GM18505 (cell line): ENCODE measurements at regions not wholly inside any gene's neighbourhood (a gene's known extent, or its start where the extent isn't known, plus 50 kb on each side); places are given as distances from the start of the nearest gene placed in this dataset.

Source experiments
- ATAC-seq: cut with Tn5 transposase; IDR thresholded peaks from one replicate; pipeline ENCODE4 v1.9.1; 2021; ENCODE audit not compliant: unreplicated experiment
- POLR2A ChIP-seq: IDR thresholded peaks from 4 replicates; pipeline ENCODE4 v1.6.1; 2011; ENCODE audit warnings: borderline replicate concordance; ENCODE audit not compliant: insufficient read depth, insufficient read length; ENCODE audit errors: extremely low read depth

DNA sequence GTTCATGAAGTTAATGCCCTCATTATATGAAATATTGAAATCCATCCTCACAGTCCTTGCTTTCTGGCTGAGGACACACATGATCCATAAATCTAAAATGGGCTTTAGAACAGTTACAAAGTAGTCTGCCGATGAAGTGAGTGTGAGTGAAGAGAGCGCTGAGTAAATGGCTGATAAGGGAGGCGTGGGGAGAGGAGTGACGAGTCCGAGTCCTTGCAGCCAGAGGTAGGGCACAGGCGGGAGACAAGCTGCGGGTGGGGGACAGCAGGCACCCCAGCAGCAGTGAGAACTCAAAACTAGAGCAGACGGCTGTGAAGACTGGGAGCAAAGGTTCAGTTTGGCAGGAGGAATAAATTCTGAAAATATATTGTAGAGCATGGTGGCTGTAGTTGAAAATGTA, 140.1 kb upstream of the ATP2B1 start:
- TF ChIP-seq POLR2A = no peak
- no peak for ATAC-seq

DNA sequence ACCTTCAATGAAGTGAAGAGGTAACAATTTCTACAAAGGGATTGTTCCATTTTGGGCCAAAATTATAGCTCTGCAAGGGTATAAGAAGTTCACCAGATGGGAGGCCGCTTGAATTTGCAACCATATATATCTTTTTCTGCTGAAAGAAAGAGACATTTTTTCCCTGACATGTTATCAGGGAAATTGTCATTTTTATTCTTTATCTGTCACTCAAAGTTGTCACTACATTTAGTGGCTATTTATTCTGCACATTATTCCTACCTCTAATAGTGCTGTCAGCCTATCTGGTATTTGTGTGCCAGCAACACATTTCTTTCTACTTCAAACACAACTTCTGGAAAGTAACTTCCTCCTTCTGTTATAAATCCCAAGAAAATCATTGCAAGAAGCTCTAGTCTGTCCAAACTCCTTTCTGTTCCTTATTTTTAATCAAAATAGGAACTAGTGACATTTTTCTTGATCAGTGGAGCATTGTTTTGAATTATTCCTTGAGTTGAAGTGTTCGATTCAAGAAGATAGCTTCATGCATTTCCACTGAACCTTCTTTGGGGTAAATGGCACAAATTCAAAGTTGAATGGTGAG, 137.9 kb upstream of the ATP2B1 start:
- no peak for TF ChIP-seq POLR2A
- no peak for ATAC-seq

DNA sequence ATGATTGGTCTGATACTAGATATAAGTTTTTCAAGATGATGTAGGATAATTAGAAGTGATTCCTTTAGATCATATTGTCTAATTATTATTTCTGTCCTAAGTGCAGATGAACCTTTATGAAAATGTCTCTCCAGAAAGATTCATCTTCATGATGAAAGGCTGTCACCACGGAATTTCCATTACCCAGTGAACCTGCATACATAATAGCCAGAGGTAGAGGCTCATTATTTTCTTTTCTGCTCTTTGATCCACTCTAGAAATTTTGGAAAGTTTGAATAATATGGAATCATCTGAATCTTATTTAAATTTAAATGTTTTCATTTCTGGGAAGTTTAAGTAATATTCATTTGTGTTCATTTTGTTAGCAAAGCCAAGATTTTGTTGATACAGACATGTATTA, 137.1 kb upstream of the ATP2B1 start:
- TF ChIP-seq POLR2A = no peak
- no peak for ATAC-seq

DNA sequence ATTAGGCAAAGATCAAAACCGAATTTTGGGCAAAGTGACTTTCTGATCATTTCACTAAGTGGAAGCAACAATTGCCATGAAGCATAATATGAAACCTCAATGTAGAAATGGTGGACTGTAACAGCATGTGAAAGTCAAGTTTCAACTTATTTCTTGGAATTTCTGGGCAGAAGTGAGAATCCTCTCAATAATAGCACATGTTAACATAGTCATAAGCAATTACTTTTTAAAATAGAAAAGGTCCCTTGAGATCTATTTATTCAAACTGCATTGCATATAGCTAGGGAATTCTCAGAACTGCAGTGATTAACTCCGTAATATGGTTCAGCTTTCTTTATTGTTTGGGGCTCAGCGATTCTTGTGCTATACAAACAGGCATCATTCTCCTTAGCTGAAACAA, 136.7 kb upstream of the ATP2B1 start:
- TF ChIP-seq POLR2A = no peak
- no peak for ATAC-seq

DNA sequence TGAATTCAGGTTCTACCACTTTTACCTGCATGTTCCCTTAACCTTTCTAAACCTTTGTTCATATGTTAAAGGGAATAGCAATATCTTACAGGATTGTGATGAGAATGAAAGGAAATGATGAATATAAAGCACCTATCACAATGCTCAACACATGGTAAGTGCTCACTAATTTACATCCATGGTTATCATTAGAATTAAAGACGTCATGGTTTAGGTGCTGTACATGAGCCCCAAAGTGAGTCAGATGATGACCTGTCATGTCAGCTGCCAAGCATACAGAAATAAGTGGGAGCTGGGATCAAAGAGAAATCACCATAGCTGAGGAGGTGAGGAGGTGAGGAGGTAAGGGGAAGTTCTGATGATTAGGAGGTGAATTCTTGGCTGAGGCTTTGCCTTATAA, 135.9 kb upstream of the ATP2B1 start:
- no peak for TF ChIP-seq POLR2A
- no peak for ATAC-seq

DNA sequence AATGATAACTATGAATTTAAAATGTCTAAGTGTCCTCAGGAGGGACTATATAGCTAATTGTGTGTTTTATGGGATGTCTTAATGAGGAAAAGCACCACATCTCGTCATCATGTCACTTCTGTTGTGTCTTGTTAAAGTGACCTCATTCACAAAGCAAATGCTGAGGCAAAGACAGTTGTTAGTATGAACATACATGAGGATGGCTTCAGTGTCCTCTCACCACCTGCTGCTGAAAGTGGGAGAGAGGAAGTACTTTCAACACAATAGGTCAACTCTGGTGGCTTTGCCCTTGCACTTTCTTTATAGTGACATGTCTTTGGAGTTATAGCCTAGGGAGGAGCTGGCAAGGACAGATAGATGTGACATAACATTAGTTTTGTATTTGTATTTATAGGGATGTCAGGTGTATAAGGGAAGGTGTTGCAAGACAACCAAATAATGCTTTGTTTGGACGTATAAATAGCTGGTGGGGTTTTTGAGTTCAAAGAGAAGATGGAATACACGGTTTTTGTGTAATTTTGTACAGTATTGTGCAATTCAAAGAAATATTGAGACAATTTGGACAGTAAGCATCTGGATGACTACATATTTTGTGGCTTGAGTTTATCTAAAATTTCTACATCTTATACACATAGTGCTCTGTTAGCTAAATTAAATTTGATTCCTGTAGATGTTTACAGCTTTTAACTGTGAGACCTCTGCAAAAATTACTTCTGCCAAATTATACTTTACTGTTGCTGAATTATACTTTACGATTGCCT, 131.7 kb upstream of the ATP2B1 start:
- no peak for TF ChIP-seq POLR2A
- no peak for ATAC-seq

DNA sequence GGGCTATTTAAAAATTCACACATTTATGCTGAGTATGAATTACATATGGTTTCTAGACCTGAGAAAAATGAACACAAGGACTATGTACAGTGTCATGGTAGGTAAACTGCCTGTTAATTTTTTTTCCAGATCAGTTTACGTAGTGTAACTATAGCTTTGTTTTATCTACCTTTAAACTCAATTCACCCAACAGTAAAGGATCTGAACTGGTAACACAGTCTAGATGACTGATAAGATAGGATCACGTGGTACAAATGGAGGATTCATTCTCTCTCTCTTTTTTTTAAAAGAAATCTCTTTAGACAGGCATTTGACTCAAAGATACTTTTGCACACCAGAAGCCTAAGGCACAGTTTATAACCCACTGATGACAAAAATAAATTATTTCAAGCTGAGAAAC, 130.8 kb upstream of the ATP2B1 start:
- no peak for ATAC-seq
- TF ChIP-seq POLR2A = no peak

DNA sequence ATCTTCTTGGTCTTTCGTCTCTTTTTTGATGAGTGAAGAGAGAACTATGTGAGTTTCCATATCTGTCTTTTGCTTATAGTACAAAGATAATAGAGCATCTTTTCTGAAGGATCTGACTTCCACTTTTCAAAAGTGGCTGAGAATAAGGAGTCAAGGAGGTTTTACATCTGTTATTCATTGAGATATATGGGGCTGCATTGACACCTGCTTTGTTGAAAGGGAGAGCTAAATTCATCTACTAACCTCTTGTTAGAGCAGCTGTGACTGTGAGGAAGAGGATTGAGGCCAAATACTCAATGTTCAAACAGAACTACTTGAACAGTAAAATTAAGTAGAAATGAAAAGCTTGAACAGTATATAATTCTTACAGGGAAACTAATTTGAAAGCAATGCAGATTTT, 130.2 kb upstream of the ATP2B1 start:
- ATAC-seq = no peak
- no peak for TF ChIP-seq POLR2A

DNA sequence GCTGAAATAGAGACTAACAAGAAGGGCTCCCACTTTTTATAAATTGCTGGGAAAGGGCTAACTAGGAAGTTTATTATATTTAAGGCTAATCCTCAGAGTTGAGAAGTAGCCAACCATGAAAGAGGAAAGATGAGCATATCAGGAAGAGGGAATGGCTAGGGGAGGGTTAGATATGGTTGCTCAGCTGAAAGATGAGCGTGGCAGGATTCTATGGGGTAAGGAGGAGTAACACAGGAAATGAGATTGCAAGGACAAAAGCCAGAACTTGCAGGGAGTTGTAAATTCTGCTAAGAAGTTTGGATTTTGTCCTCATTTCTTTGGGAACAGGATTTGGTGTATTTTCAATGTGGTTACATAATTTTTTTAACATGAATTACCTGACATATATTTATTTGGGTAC, 127.4 kb upstream of the ATP2B1 start:
- no peak for ATAC-seq
- TF ChIP-seq POLR2A = no peak

DNA sequence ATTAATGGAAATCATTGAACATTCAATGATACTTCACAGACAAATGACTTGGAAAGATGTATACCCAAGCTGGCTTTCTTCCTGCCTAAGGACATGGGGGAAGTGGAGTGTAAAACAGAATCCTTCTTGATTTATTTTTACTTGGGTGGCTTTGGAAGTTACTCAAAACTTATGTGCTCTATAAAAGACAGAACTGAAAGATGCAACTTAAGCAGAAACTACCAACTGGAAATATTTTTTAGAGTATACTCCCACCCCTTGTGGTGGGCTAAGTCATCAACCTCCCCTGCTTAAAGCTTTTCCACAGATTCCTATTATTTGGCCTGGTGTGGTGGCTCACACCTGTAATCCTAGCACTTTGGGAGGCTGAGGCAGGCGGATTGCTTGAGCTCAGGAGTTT, 126.0 kb upstream of the ATP2B1 start:
- no peak for ATAC-seq
- TF ChIP-seq POLR2A = no peak

DNA sequence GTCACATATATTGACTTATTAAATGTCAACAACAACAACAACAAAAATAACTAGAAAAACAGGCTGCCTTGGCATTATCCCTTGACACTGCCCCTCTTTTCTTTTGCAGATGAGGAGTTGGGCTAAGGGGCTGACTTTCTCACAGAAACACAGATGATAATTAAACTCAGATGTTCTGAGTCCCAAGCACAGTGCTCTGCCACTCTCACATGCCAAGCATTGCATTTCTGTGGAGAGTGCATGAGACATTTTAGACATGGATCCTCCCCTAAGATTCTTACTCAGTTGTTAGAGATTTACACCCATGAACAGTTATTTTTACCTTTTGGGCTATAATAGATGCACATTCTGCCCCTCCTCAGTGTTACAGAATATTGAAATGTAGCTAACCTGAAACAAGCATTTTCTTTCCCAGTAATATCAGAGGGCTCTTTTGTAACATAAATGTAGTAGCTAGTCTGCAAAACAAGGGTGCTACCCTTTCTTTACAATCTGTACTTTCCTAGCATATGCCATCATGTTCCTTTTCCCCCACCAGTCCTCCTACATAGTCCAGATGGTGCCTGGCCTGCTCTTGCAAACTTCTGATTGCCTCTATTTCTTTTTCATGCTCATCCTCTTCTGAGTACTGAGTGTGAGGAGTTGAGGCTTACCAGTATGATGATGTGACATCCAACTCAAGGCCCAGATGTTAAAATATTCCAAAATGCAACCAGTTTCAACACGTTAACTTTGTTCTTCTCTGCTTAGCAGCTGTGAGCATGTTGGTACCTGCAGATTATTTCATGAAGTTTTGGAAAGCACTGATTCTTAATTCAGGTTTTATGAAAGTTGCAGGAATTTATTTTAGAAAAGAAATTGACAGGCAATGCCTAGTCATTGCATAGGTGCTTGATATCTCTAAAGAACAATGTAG, 125.0 kb upstream of the ATP2B1 start:
- TF ChIP-seq POLR2A = no peak

DNA sequence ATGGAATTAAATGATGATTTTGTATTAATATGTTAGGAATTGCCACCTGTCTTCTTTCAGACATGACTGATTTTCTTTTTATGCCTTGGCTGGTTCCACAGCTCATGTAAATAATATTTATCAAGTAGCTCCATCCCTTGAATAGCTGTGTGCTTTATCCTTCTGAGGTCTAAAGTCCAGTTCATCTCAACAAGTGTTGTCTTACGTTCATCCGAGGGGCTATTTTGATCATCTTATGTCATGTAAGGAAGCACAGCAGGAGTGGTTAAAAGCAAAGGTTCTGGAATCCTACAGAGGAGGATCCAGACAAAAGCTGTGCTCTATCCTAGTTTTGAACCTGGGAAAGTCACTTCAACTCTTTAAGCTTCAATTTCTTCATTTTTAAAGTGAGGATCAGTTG, 123.7 kb upstream of the ATP2B1 start:
- no peak for TF ChIP-seq POLR2A
- ATAC-seq = no peak

More for the DNA sequence above, 125.0 kb upstream of the ATP2B1 start:
- no peak for ATAC-seq

DNA sequence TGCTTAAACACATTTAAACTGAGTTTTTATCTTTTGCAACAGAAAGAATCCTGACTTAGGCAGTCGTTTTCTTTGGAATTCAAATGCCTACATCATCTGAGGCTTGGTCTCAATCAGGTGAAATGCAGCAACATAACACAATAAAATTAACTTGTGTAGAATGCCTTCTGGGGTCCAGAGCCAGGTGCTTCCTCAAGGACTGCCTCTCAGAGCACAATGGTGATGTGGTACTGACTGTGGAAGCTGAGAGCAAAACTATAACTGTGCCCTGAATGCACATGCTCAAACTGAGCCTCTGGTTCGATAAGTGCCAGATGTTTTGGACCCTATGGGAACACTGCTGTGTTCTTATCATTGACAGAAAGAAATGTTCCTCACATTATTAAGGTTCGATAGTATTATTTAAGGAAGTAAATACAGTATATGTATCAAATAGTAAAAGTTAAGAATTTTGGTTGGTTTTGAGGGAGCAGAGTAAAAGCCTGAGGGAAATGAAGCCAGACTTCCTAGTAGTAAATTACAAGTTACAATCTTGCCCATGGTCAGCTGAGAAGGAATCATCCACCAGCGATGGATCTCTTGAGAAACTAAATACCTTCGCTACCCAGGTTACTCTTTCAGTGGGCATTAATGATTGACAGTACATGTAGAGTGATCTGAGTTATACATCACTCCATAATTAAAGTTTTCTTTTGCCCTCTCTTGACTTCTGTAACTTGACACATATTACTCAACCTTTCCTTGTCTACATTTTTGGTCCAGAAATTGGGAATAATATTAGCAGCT, 122.9 kb upstream of the ATP2B1 start:
- ATAC-seq = no peak
- TF ChIP-seq POLR2A = no peak
